NCI-H748 treated with DMSO at 0.1 percent for 48 hours (cell line): ENCODE measurements at regions not wholly inside any gene's neighbourhood (a gene's known extent, or its start where the extent isn't known, plus 50 kb on each side); places are given as distances from the start of the nearest gene placed in this dataset.
A peak's percentile ranks its signal among the peaks of the same experiment; 100 is the strongest.
"Not testable (repeated sequence)": the region's sequence is repeated elsewhere in the genome, so short reads cannot be mapped to it uniquely, and the experiment has no call there.

Source experiments
- DNase-seq: peaks from one replicate; lab custom pipeline; 2025; lab: John Stamatoyannopoulos, UW

GRCh38 chr3:115204475-115204874 lies 57.4 kb upstream of the ZBTB20 start:
- no peak for DNase-seq

GRCh38 chr3:115208066-115208750 lies 61.1 kb upstream of the ZBTB20 start:
- no peak for DNase-seq

DNA sequence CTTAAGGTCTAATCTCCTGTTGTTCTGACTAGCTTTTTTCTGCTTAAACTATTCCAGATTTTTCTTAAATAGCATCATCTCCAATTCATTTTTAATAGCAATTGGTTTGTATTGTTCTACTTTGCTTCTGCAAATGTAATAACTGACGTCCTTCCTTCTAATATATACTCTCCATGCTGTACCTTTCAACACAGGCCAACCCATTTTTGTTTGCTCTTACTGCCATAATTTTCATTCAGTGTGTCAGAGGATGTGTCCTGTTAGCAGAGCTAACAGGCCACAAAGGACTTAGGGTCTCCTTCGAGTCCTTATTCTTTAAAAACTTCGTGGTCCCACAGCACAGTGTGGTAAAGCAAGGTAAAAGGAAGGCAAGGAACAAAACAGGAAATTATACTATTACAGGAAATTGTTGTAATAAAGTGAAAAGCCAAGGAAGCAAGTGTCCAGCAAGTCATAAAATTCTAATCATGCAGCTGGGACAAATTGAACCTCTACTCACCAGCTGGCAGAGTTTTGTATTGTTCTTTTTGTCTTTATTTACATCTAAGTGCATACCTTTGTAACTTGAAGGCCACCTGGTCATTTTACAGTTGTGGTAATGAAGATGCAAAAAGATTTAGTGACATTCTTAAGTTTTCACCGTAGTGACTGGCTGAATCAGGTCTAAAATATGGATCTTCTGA lies 64.9 kb upstream of the ZBTB20 start:
- DNase-seq = no peak

DNA sequence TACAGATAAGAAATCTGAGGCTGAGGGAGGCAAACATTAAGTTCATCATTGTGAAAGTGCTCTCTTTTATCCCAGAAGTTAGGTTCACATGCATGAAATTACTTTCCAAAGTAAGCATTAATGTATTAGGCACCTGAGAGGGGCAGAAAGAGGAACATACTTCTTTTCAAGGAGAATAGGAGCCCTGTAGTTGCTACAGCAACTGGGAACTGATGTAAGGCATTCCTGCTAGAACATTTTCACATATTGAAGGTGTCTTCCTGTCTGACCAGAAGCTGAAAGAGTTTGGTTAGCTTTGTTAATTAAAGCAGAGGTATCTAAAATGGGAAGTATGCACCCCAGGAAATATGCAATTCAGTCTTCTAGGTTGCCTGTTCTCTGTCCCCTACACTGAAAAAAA lies 65.5 kb upstream of the ZBTB20 start:
- no peak for DNase-seq

GRCh38 chr3:115213052-115213451 lies 66.0 kb upstream of the ZBTB20 start:
- not testable (repeated sequence) for DNase-seq

DNA sequence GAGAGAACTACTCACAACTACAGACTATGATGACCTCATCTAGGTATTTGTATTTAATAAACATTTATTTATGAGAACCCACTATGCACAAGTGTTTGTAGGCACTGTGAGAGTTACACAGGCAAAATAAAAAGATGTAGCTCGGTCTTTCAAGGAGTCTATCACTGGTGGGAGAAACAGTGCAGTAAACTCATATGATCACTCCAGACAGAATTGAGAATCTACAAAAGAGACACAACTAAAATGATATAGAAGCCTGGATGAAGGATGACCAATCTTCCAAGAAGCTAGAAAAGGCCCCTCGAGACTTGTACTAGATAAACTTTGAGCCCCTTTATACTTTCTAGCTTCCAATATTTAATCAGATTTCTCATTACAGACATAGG lies 70.2 kb upstream of the ZBTB20 start:
- no peak for DNase-seq

GRCh38 chr3:115217678-115218451 lies 70.8 kb upstream of the ZBTB20 start:
- peak; percentile 92 for DNase-seq

- no peak for DNase-seq
These were observed 71.8 kb upstream of the ZBTB20 start for GRCh38 chr3:115218859-115219258.

- no peak for DNase-seq
These were observed 77.6 kb upstream of the ZBTB20 start for GRCh38 chr3:115224687-115225086.

- no peak for DNase-seq
These were observed 79.9 kb upstream of the ZBTB20 start for GRCh38 chr3:115226844-115227445.

- DNase-seq = no peak
These were observed 80.4 kb upstream of the ZBTB20 start for GRCh38 chr3:115227461-115227860.

- no peak for DNase-seq
These were observed 81.2 kb upstream of the ZBTB20 start for GRCh38 chr3:115228266-115228665.

DNA sequence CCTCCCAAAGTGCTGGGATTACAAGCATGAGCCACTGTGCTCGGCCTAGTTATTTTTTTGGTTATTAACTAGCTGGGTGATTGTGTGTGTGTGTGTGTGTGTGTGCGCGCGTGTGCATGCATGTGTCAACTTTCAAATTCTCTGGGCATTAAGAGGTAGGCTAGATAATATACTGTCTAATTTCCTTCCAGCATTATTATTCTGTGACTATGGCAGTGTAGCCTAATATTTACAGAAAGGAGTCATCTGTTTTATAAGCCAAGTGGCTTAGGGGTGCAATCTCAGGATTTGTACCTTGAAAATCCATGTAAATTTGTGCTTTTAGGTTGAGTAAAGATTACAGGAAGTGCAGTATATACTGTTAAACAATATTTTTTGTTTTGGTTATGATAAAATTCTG lies 85.1 kb upstream of the ZBTB20 start:
- no peak for DNase-seq

DNA sequence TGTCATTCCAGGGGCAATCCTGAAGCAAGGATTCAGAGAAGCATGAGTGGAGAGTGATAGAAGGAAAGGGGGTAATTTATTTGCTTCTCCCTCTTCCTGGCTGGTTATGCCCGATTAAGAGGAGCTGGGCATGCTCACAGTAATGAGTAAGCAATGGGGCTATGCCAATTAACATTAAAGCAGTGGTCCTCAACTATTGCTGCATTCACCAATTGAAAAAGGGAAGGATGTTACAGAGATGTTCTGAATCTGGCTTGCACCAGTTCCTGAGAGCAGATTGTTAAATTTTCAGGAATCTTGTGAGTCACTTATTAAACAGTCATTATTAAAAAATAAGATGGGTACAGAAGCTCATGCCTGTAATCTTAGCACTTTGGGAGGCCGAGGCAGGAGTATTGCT lies 85.9 kb upstream of the ZBTB20 start:
- no peak for DNase-seq

GRCh38 chr3:115236496-115236895 lies 89.4 kb upstream of the ZBTB20 start:
- no peak for DNase-seq

- peak; percentile 90 for DNase-seq
These were observed 92.6 kb upstream of the ZBTB20 start for GRCh38 chr3:115239717-115240116.

GRCh38 chr3:115244350-115244749 lies 97.3 kb upstream of the ZBTB20 start:
- DNase-seq = no peak

GRCh38 chr3:115245438-115245837 lies 98.3 kb upstream of the ZBTB20 start:
- no peak for DNase-seq

- no peak for DNase-seq
These were observed 98.8 kb upstream of the ZBTB20 start for GRCh38 chr3:115245899-115246298.

DNA sequence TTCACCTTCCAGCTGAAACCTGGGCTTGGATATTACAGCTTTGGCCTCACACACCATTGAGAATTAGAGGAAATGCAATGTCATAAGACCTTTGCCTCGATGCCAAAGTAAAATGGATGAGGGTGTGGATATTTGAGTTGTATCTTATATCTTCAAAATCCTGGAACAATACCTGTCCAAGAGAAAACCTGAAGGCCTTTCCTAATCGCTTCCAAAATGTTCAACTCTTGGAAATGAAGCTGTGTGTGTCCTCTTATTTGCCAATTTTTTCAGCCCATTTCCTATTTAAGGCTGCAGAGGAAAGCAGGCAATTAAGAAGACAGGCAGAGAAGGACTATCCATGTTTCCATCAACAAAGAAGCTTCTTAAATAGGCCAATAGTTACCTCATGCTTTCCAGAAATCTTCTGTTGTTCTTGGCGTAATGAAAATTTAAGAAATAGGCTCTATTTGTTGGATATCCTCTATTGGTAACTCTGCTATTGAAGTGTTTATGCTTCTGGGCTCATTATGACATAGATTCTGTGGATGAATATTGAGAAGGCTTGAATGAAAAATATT lies 99.5 kb upstream of the ZBTB20 start:
- DNase-seq = no peak

- DNase-seq = no peak
These were observed 101.2 kb upstream of the ZBTB20 start for GRCh38 chr3:115248274-115248673.

- DNase-seq = no peak
These were observed 104.4 kb upstream of the ZBTB20 start for GRCh38 chr3:115251509-115251908.
